ENCODE measurements at regions not wholly inside any gene's neighbourhood (a gene's known extent, or its start where the extent isn't known, plus 50 kb on each side); places are given as distances from the start of the nearest gene placed in this dataset.

GRCh38 chr3:70608434-70608833, 296.0 kb upstream of the MDFIC2 start:
- Mint-ChIP-seq H3K36me3 (no peaks in the 10 kb centered on the region), H3K27ac (no peak overlapping the region), H3K9me3 (peaks cover 0 to 6% of the 10 kb centered on the region in 2 donors)
- ATAC-seq (no peak), DNase-seq (ENCODE audit: low spot score in 2 of 2) (no peak)

- Mint-ChIP-seq H3K36me3 (no peaks in the 10 kb centered on the region), H3K27ac (no peak overlapping the region), H3K9me3 (no peaks in the 10 kb centered on the region)
- ATAC-seq (no peak), DNase-seq (ENCODE audit: low spot score in 2 of 2) (no peak)
Observed at GRCh38 chr3:70607469-70607868, 295.0 kb upstream of the MDFIC2 start.

GRCh38 chr3:70606018-70606417, 293.6 kb upstream of the MDFIC2 start:
- DNase-seq (ENCODE audit: low spot score in 2 of 2), result no peak
- Mint-ChIP-seq H3K36me3 (no peaks in the 10 kb centered on the region), H3K9me3 (no peaks in the 10 kb centered on the region), H3K27ac (no peak overlapping the region)
- ATAC-seq, result no peak

GRCh38 chr3:70603103-70603502, 290.7 kb upstream of the MDFIC2 start:
- ATAC-seq, result peak; percentile 93 to 96
- no peak overlapping the region for H3K27ac Mint-ChIP-seq
- no peaks in the 10 kb centered on the region for H3K9me3 Mint-ChIP-seq
- peak in 1 of 2 donors; percentile 5 for DNase-seq (ENCODE audit: low spot score in 2 of 2)
- H3K36me3 Mint-ChIP-seq, result no peaks in the 10 kb centered on the region

GRCh38 chr3:70597312-70597711, 284.9 kb upstream of the MDFIC2 start:
- no peaks in the 10 kb centered on the region for H3K36me3 Mint-ChIP-seq
- no peaks in the 10 kb centered on the region for H3K9me3 Mint-ChIP-seq
- DNase-seq (ENCODE audit: low spot score in 2 of 2), result no peak
- no peak for ATAC-seq
- H3K27ac Mint-ChIP-seq, result no peak overlapping the region

- H3K9me3 Mint-ChIP-seq, result no peaks in the 10 kb centered on the region
- H3K27ac Mint-ChIP-seq, result no peak overlapping the region
- no peak for ATAC-seq
- no peaks in the 10 kb centered on the region for H3K36me3 Mint-ChIP-seq
- DNase-seq (ENCODE audit: low spot score in 2 of 2), result no peak
Observed at GRCh38 chr3:70583682-70584081, 271.2 kb upstream of the MDFIC2 start.

- ATAC-seq (no peak), DNase-seq (ENCODE audit: low spot score in 2 of 2) (no peak)
- no peaks in the 10 kb centered on the region for H3K9me3 Mint-ChIP-seq
- H3K27ac Mint-ChIP-seq, result no peak overlapping the region
- no peaks in the 10 kb centered on the region for H3K36me3 Mint-ChIP-seq
Observed at GRCh38 chr3:70582803-70583202, 270.4 kb upstream of the MDFIC2 start.

- no peak overlapping the region for H3K27ac Mint-ChIP-seq
- no peak for DNase-seq (ENCODE audit: low spot score in 2 of 2)
- no peaks in the 10 kb centered on the region for H3K36me3 Mint-ChIP-seq
- H3K9me3 Mint-ChIP-seq, result no peaks in the 10 kb centered on the region
- no peak for ATAC-seq
Observed at GRCh38 chr3:70580021-70580420, 267.6 kb upstream of the MDFIC2 start.

GRCh38 chr3:70571696-70572095, 259.3 kb upstream of the MDFIC2 start:
- no peak for ATAC-seq
- Mint-ChIP-seq H3K9me3 (no peaks in the 10 kb centered on the region), H3K27ac (no peak overlapping the region), H3K36me3 (no peaks in the 10 kb centered on the region)
- DNase-seq (ENCODE audit: low spot score in 2 of 2), result no peak

GRCh38 chr3:70570584-70570983, 258.1 kb upstream of the MDFIC2 start:
- Mint-ChIP-seq H3K36me3 (no peaks in the 10 kb centered on the region), H3K27ac (no peak overlapping the region), H3K9me3 (peaks cover 0 to 5% of the 10 kb centered on the region in 2 donors)
- ATAC-seq (no peak), DNase-seq (ENCODE audit: low spot score in 2 of 2) (no peak)

GRCh38 chr3:70568626-70569025, 256.2 kb upstream of the MDFIC2 start:
- Mint-ChIP-seq H3K36me3 (peaks cover 0 to 7% of the 10 kb centered on the region in 2 donors), H3K27ac (no peak overlapping the region), H3K9me3 (peaks cover 4 to 5% of the 10 kb centered on the region in 2 donors)
- ATAC-seq (no peak), DNase-seq (ENCODE audit: low spot score in 2 of 2) (no peak)

- no peak for DNase-seq (ENCODE audit: low spot score in 2 of 2)
- ATAC-seq, result no peak
- Mint-ChIP-seq H3K27ac (no peak overlapping the region), H3K36me3 (peaks cover 0 to 8% of the 10 kb centered on the region in 2 donors), H3K9me3 (peaks cover 5% of the 10 kb centered on the region in 2 donors)
Observed at GRCh38 chr3:70565861-70566260, 253.4 kb upstream of the MDFIC2 start.

- no peak for DNase-seq (ENCODE audit: low spot score in 2 of 2)
- Mint-ChIP-seq H3K36me3 (peaks cover 0 to 8% of the 10 kb centered on the region in 2 donors), H3K27ac (no peak overlapping the region), H3K9me3 (peaks cover 5% of the 10 kb centered on the region in 2 donors)
- ATAC-seq, result no peak
Observed at GRCh38 chr3:70564552-70564951, 252.1 kb upstream of the MDFIC2 start.

GRCh38 chr3:70561796-70562195, 249.4 kb upstream of the MDFIC2 start:
- no peak overlapping the region for H3K27ac Mint-ChIP-seq
- H3K36me3 Mint-ChIP-seq, result peaks cover 0 to 8% of the 10 kb centered on the region in 2 donors
- ATAC-seq (no peak), DNase-seq (ENCODE audit: low spot score in 2 of 2) (no peak)
- peaks cover 5% of the 10 kb centered on the region in 2 donors for H3K9me3 Mint-ChIP-seq

GRCh38 chr3:70558956-70559355, 246.5 kb upstream of the MDFIC2 start:
- Mint-ChIP-seq H3K27ac (no peak overlapping the region), H3K9me3 (peaks cover 0 to 4% of the 10 kb centered on the region in 2 donors), H3K36me3 (peaks cover 0 to 4% of the 10 kb centered on the region in 2 donors)
- DNase-seq (ENCODE audit: low spot score in 2 of 2), result no peak
- ATAC-seq, result no peak

GRCh38 chr3:70557976-70558375, 245.5 kb upstream of the MDFIC2 start:
- no peak for ATAC-seq

GRCh38 chr3:70556056-70556455, 243.6 kb upstream of the MDFIC2 start:
- DNase-seq (ENCODE audit: low spot score in 2 of 2) (no peak), ATAC-seq (no peak)
- no peak overlapping the region for H3K27ac Mint-ChIP-seq
- peaks cover 0 to 11% of the 10 kb centered on the region in 2 donors for H3K36me3 Mint-ChIP-seq
- H3K9me3 Mint-ChIP-seq, result peaks cover 0 to 6% of the 10 kb centered on the region in 2 donors

More at GRCh38 chr3:70557976-70558375, 245.5 kb upstream of the MDFIC2 start:
- H3K9me3 Mint-ChIP-seq, result no peaks in the 10 kb centered on the region
- H3K27ac Mint-ChIP-seq, result no peak overlapping the region
- H3K36me3 Mint-ChIP-seq, result no peaks in the 10 kb centered on the region
- no peak for DNase-seq (ENCODE audit: low spot score in 2 of 2)

- no peak overlapping the region for H3K27ac Mint-ChIP-seq
- no peak for DNase-seq (ENCODE audit: low spot score in 2 of 2)
- H3K36me3 Mint-ChIP-seq, result peaks cover 0 to 11% of the 10 kb centered on the region in 2 donors
Observed at GRCh38 chr3:70554170-70554569, 241.7 kb upstream of the MDFIC2 start.

More at GRCh38 chr3:70554170-70554569, 241.7 kb upstream of the MDFIC2 start:
- peaks cover 0 to 6% of the 10 kb centered on the region in 2 donors for H3K9me3 Mint-ChIP-seq
- ATAC-seq, result no peak
